H1 (cell line): ENCODE measurements at regions not wholly inside any gene's neighbourhood (a gene's known extent, or its start where the extent isn't known, plus 50 kb on each side); places are given as distances from the start of the nearest gene placed in this dataset.

Experiments
- CHD1 ChIP-seq: IDR thresholded peaks from 2 replicates; pipeline ENCODE4 v1.6.1; 2012; ENCODE audit warnings: low read depth, low read length, improper control_type of control experiment
- EZH2 ChIP-seq: fragments of 200-600 bp; sonication (generic); IDR thresholded peaks from 2 replicates; pipeline ENCODE4 v1.7.1; 2012; ENCODE audit warnings: low read depth, mild to moderate bottlenecking, moderate library complexity, low read length, inconsistent platforms; ENCODE audit not compliant: severe bottlenecking
- JUND ChIP-seq: IDR thresholded peaks from 2 replicates; pipeline ENCODE4 v1.6.1; 2011; ENCODE audit warnings: mild to moderate bottlenecking, improper control_type of control experiment, low read length
- KDM4A ChIP-seq: IDR thresholded peaks from one replicate; pipeline ENCODE4 v1.7.1; 2012; ENCODE audit warnings: low read depth, mild to moderate bottlenecking, moderate library complexity, low read length, inconsistent platforms; ENCODE audit not compliant: severe bottlenecking
- RFX5 ChIP-seq: IDR thresholded peaks from 2 replicates; pipeline ENCODE4 v1.6.1; 2011; ENCODE audit warnings: low read depth, low read length, improper control_type of control experiment, borderline replicate concordance
- SIN3A ChIP-seq, 2 experiments: IDR thresholded peaks in 1 of 2; conservative IDR thresholded peaks in 1 of 2; 2 replicates each; pipeline ENCODE4 v1.6.1; 2011 to 2012; ENCODE audit warnings: low read length in 2 of 2, improper control_type of control experiment in 1 of 2, low read depth in 1 of 2, mild to moderate bottlenecking in 1 of 2
- YY1 ChIP-seq: IDR thresholded peaks from 2 replicates; pipeline ENCODE4 v1.6.1; 2011; ENCODE audit warnings: low read depth, mild to moderate bottlenecking, low read length

- TF ChIP-seq SIN3A (conservative IDR thresholded peaks at IDR 0.05 in 1 of 2, IDR thresholded peaks at IDR 0.05 in 1 of 2; ENCODE audit: low read depth in 1 of 2, low read length in 2 of 2) (no peak), EZH2 (no peak), YY1 (no peak), CHD1 (no peak), KDM4A (no peak), JUND (no peak), RFX5 (no peak)
These were observed 271.8 kb upstream of the TPM1 start (continued) for GRCh38 chr15:62770752-62771151.
